ENCODE measurements at regions not wholly inside any gene's neighbourhood (a gene's known extent, or its start where the extent isn't known, plus 50 kb on each side); places are given as distances from the start of the nearest gene placed in this dataset.
A peak's percentile ranks its signal among the peaks of the same experiment; 100 is the strongest.

- intact Hi-C loops (cut with DNase I; ENCODE audit: low total_unique reads): no loop called here
- Histone ChIP-seq H3K27me3 (no peaks in the 10 kb centered on the region), H3K27ac (no peak overlapping the region), H3K4me3 (no peak overlapping the region), H3K4me1 (peaks cover 0 to 20% (median 10%) of the 10 kb centered on the region in 4 donors), H3K36me3 (no peaks in the 10 kb centered on the region), H3K9me3 (peaks cover 0 to 4% (median 0%) of the 10 kb centered on the region in 4 donors)
- no peak for TF ChIP-seq POLR2AphosphoS5 (IDR thresholded peaks at IDR 0.05)
- no peak for TF ChIP-seq CTCF (IDR thresholded peaks at IDR 0.05)
- TF ChIP-seq POLR2A (IDR thresholded peaks at IDR 0.05): no peak
- TF ChIP-seq EP300 (IDR thresholded peaks at IDR 0.05): no peak
- DNase-seq: no peak
- WGBS, 5 donors: 91 to 96% (median 93%) methylated on average over 1 of the region's 1 CpG
Measured at GRCh38 chr7:111591-111990, 80.8 kb upstream of the FAM20C start.

GRCh38 chr7:112881-113280 is 79.5 kb upstream of the FAM20C start:
- no peak for DNase-seq
- H3K27me3 ChIP-seq: no peaks in the 10 kb centered on the region
- no peak overlapping the region for H3K4me3 ChIP-seq
- no peak for TF ChIP-seq CTCF (IDR thresholded peaks at IDR 0.05)
- TF ChIP-seq EP300 (IDR thresholded peaks at IDR 0.05): no peak
- no peak for TF ChIP-seq POLR2AphosphoS5 (IDR thresholded peaks at IDR 0.05)
- TF ChIP-seq POLR2A (IDR thresholded peaks at IDR 0.05): no peak
- H3K27ac ChIP-seq: peak overlapping the region in 1 of 5 donors; percentile 22
- WGBS, 5 donors: 85 to 89% (median 89%) methylated on average over 5 of the region's 5 CpGs
- intact Hi-C loops (cut with DNase I; ENCODE audit: low total_unique reads): no loop called here
- H3K4me1 ChIP-seq: peaks cover 0 to 20% (median 10%) of the 10 kb centered on the region in 4 donors
- H3K9me3 ChIP-seq: peaks cover 0 to 4% (median 0%) of the 10 kb centered on the region in 4 donors
- no peaks in the 10 kb centered on the region for H3K36me3 ChIP-seq

GRCh38 chr7:115274-115911 is 77.0 kb upstream of the FAM20C start:
- Histone ChIP-seq H3K36me3 (no peaks in the 10 kb centered on the region), H3K27me3 (peaks cover 0 to 5% (median 0%) of the 10 kb centered on the region in 3 donors), H3K27ac (peak overlapping the region in 3 of 5 donors; percentile 13 to 71 (median 71)), H3K4me3 (no peak overlapping the region), H3K4me1 (peaks cover 16 to 43% (median 32%) of the 10 kb centered on the region in 4 donors), H3K9me3 (peaks cover 0 to 4% (median 0%) of the 10 kb centered on the region in 4 donors)
- 50 to 71% (median 58%) methylated on average over 12 of the region's 12 CpGs for WGBS, 5 donors
- TF ChIP-seq POLR2A (IDR thresholded peaks at IDR 0.05): no peak
- no peak for TF ChIP-seq EP300 (IDR thresholded peaks at IDR 0.05)
- TF ChIP-seq POLR2AphosphoS5 (IDR thresholded peaks at IDR 0.05): peak in 1 of 3 donors; percentile 65
- DNase-seq: peak in 1 of 2 donors; percentile 36
- intact Hi-C loops (cut with DNase I; ENCODE audit: low total_unique reads): no loop called here

- H3K27me3 ChIP-seq: peaks cover 0 to 5% (median 0%) of the 10 kb centered on the region in 3 donors
- H3K4me3 ChIP-seq: no peak overlapping the region
- peaks cover 25 to 53% (median 42%) of the 10 kb centered on the region in 4 donors for H3K4me1 ChIP-seq
- intact Hi-C loops (cut with DNase I; ENCODE audit: low total_unique reads): no loop called here
- peak overlapping the region in 4 of 5 donors; percentile 10 to 71 (median 42) for H3K27ac ChIP-seq
- peaks cover 0 to 2% (median 0%) of the 10 kb centered on the region in 4 donors for H3K9me3 ChIP-seq
- H3K36me3 ChIP-seq: no peaks in the 10 kb centered on the region
- WGBS, 5 donors: 86 to 97% (median 93%) methylated on average over 19 of the region's 19 CpGs
- DNase-seq: no peak
- TF ChIP-seq POLR2AphosphoS5 (IDR thresholded peaks at IDR 0.05) (no peak), EP300 (IDR thresholded peaks at IDR 0.05) (no peak), POLR2A (IDR thresholded peaks at IDR 0.05) (no peak), CTCF (IDR thresholded peaks at IDR 0.05) (no peak)
Measured at GRCh38 chr7:116188-116981, 76.0 kb upstream of the FAM20C start.
